HG03139 (cell line): ENCODE measurements at regions not wholly inside any gene's neighbourhood (a gene's known extent, or its start where the extent isn't known, plus 50 kb on each side); places are given as distances from the start of the nearest gene placed in this dataset.

Experiments used
- ATAC-seq: cut with Tn5 transposase; IDR thresholded peaks from one replicate; pipeline ENCODE4 v1.9.1; 2021; ENCODE audit not compliant: unreplicated experiment

- no peak for ATAC-seq
Observed at GRCh38 chr1:218967836-218968235, 205.8 kb upstream of the LYPLAL1 start.

- ATAC-seq = no peak
Observed at GRCh38 chr1:218969006-218969405, 204.7 kb upstream of the LYPLAL1 start.

GRCh38 chr1:218970397-218970990 lies 203.2 kb upstream of the LYPLAL1 start:
- ATAC-seq = no peak

DNA sequence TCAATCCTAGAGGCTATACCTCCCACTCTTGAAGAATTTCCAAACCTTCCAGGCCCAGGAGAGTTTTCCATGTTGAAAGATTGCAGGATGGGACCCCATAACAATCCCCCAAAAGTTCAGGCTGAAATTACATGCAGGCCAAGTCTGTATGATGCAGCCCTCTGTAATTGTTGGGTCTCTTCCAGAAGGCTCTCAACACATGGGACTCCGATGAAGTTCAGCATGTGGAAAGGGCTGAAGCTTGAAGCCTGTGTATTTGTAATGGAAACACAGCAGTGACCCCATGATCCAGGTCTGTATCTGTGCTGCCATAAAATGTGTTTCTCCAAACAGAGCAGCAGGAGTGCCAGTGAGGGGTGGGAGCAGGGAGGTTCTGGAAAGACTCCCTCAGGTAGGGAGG lies 202.5 kb upstream of the LYPLAL1 start:
- ATAC-seq = no peak

GRCh38 chr1:218980881-218981280 lies 192.8 kb upstream of the LYPLAL1 start:
- no peak for ATAC-seq

DNA sequence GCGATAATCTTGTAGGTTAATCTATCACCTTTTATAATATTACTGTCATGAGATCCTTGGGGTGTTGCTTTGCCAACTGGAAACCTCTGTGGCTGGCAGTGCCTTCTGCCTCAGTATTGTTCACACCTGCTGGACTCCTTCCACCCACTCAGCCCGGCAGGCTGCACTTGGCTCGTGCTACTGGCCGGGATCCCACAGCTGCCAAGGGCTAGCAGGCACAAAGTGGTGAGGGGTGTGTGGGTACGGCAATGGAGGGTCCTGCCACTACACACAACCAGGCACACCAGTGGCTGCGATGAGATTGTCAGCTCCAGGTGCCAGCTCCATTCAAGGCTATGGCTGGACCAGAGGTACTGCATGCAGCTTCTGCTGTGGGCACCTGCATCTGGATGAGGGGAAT lies 191.2 kb upstream of the LYPLAL1 start:
- no peak for ATAC-seq

DNA sequence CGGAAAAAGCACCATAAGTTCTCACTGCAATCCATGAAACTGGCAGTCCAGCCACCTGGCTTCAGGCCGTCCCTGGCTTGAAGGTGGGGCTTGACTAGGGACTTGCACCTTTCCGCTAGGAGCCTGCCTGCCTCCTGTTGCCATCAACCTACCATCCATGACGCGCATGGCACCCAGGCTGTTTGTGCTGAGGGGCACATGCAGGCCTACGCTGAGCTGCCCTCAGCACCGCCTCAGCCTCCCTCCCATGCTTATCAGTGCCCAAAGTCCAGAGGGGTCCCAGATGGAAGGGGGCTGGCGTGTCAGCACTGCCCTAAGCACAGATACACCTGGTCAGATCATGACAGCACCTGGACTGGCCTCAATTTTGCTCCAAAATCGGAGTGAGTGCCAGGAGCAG lies 190.2 kb upstream of the LYPLAL1 start:
- ATAC-seq = no peak

DNA sequence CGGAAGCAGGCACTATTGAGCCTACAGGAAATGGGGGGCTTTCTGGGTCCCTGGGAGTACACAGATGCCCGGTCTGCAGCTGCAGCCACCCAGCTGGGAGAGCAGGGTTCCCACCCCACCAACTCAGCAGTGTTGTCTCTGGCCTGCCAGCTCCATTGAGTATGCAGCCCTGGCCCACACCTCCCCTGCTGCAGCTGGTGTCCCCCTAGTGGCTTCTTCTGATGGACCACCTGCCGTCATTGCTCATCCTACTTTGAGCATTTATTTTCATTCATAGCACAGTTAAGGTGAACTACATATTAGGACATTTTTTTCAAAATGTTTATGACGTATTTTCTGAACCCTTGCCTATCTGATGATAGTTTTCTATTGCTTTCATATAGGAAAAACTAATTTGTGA lies 189.8 kb upstream of the LYPLAL1 start:
- no peak for ATAC-seq

GRCh38 chr1:218985424-218985984 lies 188.2 kb upstream of the LYPLAL1 start:
- ATAC-seq = no peak

DNA sequence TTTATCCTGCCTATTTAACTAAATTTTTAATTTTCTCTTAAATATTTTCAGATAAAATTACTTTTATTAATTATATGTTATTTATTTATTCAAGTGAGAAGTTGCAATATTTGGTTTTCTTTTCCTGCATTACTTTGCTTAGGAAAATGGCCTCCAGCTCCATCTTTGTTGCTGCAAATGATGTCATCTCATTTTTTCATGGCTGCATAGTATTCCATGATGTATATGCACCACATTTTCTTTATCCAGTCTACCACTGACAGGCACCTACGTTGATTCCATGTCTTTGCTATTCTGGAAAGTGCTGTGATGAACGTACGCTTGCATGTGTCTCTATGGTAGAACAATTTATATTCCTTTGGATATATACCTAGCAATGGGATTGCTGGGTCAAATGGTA lies 186.9 kb upstream of the LYPLAL1 start:
- ATAC-seq = no peak

- ATAC-seq = no peak
Observed at GRCh38 chr1:218990019-218990418, 183.7 kb upstream of the LYPLAL1 start.

- ATAC-seq = no peak
Observed at GRCh38 chr1:218991089-218991488, 182.6 kb upstream of the LYPLAL1 start.

DNA sequence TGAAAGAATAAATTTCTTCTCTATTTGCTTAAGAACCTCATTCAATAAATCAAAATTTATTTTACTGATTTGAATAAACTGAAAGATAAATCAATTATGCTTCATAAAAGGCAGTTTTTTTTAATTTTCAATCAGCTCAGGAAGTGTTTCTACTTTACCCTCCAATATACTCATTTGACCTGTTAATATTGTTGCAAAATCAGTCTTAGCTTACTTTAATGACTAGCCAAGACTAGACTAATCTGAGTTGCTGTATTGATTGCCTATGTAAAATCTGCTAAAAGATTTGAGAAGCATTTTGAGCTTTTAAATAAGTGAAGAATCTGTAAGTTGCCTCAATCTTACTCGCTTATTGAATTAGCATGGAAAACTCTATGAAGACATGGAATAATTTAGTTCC lies 179.1 kb upstream of the LYPLAL1 start:
- ATAC-seq = no peak

DNA sequence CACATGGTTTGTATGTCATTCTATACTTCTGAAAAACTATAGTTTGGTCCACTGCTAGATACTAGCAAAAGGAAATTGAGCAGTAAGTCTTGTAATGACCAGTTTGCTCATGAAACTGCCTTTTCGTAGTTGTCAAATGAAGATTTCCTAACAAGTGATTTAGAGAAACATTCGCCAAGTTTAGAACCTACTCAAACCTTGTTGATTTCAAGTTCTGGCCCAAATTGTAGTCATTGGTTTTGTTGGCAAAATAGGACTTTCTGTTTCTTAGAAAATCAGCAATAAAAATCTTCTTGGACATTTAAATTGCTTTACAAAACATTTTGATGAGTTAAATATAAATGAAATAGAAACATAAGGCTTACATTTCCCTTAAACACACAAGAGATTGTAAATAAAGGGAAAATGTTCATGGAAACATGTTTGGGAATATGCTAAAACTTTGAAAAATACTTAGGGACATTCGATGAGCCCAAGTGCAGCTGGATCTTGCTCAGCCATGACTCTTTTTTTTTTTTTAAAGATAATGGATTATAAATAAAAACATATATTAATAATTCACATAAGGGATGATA lies 178.5 kb upstream of the LYPLAL1 start:
- ATAC-seq = no peak

GRCh38 chr1:218996362-218996761 lies 177.3 kb upstream of the LYPLAL1 start:
- no peak for ATAC-seq

DNA sequence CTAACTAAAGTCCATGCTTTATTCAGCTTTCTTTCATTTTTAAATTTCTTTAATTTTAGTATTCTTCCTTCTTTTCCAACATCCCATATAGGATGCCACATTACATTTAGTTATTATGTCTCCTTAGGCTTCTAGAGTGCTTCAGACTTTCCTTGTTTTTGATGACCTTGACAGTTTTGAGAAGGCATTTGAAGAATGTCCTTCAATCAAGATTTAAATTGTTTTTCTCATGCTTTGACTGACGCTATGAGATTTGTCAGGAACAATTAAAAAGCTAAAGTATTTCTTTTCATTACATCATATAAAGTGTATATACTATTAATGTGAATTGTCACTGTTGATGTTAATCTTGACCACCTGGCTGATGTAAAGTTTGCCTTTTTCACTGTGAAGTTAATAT lies 173.7 kb upstream of the LYPLAL1 start:
- ATAC-seq = no peak

DNA sequence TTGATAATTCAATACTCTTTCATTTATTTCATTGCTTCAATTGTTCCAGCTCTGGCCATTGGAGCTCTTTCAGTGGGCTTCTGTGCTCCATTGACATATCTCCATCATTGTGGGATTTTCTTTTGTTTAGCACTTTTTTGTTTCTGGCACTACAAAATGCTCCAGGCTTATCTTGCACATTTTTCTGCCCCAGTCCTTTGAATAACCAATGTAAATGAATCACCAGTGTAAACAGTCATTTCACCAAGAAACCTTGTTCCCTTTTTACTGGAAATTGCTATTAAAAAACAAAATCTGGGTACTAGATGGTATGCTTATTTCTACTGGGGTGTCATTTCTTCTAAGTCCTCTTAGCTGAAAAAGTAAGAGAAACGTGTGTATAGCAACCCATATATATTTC lies 173.0 kb upstream of the LYPLAL1 start:
- no peak for ATAC-seq

DNA sequence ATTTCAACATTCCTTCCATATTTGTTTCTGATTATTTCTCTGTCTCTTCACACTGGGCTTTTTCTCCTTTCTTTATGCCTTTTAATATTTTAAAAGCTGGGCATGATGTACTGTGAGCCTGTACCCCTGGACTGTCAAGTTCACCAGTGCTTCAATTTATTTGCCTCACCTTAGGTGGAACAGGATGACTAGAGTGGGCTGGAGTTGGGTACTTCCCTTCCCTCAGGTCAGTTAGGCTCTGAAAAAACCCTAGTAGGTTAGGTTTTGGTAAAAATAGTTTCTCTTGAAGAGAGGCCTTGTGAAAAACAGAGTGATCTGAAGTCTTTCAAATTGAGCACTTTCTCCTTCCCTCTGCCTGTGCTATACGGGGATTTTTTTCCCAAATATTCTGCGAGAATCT lies 163.0 kb upstream of the LYPLAL1 start:
- ATAC-seq = no peak

DNA sequence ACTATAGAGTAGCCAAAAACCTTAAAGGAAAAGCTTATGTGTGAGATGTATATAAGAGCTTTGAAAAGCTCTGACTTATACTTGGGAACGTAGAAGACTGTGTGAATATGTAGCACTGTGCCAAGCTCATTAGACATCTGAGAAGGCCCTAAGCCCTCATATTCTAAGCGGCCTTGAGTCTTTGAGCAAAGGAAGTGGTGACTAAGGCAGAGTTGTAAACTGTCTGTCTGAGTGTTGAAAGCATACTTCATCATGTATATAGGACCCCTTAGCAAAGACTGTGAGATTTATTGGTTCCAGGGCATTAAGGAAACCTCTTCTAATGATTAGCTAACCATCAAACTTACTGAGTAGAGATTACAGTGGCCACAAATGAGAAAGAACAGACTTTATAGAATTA lies 153.3 kb upstream of the LYPLAL1 start:
- no peak for ATAC-seq

DNA sequence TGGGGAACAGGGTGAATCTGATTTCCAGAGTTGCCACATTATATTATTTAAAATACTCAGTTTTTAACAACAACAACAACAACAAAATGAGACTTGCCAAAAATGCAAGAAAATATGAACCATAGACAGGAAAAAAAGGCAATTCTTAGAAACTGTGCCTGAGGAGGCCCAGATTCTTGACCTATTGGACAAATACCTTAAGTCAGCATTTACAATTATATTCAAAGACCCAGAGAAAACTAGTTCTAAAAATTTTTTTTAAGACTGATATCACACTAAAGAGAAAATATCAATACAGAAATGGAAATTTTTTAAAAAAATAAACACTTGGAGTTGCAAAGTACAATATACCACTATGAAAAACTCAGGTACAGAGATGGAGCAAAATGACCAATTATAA lies 152.8 kb upstream of the LYPLAL1 start:
- ATAC-seq = no peak

DNA sequence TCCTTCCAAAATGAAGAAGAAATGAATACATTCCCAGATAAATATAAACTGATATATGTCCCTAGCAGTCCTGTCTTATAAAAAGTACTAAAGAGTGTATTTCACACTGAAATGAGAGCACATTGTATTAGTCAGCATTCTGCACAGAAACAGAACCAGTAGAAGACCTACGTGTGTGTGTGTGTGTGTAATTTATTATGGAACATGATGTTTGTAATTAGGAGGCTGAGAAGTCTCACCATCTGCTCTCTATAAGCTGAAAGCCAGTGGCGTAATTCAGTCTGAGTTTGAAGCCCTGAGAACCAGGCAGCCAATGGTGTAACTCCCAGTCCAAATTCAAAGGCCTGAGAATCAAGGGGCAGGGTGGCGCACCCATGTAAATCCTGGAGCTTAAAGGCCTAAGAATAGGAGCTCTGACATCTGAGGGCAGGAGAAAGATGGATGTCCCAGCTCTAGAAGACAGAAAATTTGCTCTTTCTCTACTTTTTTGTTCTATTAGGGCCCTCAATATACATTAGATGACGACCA lies 146.5 kb upstream of the LYPLAL1 start:
- ATAC-seq = no peak

GRCh38 chr1:219031809-219032208 lies 141.9 kb upstream of the LYPLAL1 start:
- no peak for ATAC-seq

GRCh38 chr1:219038398-219038797 lies 135.3 kb upstream of the LYPLAL1 start:
- no peak for ATAC-seq
